K562 (cell line): ENCODE measurements at regions not wholly inside any gene's neighbourhood (a gene's known extent, or its start where the extent isn't known, plus 50 kb on each side); places are given as distances from the start of the nearest gene placed in this dataset.

Experiments used
- CHD7 ChIP-seq: fragments of 200-600 bp; sonication (generic); IDR thresholded peaks from one replicate; pipeline ENCODE4 v1.6.1; 2012; ENCODE audit warnings: mild to moderate bottlenecking, low read depth, low read length, inconsistent platforms
- CXXC5 ChIP-seq: fragments of 250-450 bp; sonication (Bioruptor Pico); IDR thresholded peaks from 2 replicates; pipeline ENCODE4 v1.8.0; 2022; ENCODE audit warnings: inconsistent platforms, mild to moderate bottlenecking, moderate library complexity
- MIER1 ChIP-seq: fragments of 450-650 bp; IDR thresholded peaks from 2 replicates; pipeline ENCODE4 v1.6.1; 2016; ENCODE audit warnings: antibody characterized with exemption, mild to moderate bottlenecking, low read depth
- TCFL5 ChIP-seq: fragments of 250-450 bp; sonication (Bioruptor Pico); conservative IDR thresholded peaks from 2 replicates; pipeline ENCODE4 v1.6.1; 2021; ENCODE audit warnings: mild to moderate bottlenecking, moderate library complexity, matching md5 sums
- ZFP36 ChIP-seq: fragments of 150-350 bp; IDR thresholded peaks from 2 replicates; pipeline ENCODE4 v1.6.1; 2018; ENCODE audit warnings: low read length, low read depth; ENCODE audit not compliant: partially characterized antibody
- ZNF551 ChIP-seq: fragments of 250-450 bp; sonication (Bioruptor Pico); IDR thresholded peaks from 2 replicates; pipeline ENCODE4 v1.5.0; 2021; ENCODE audit warnings: mild to moderate bottlenecking, moderate library complexity

- no peak for TF ChIP-seq CHD7
- TF ChIP-seq ZFP36: no peak
- TF ChIP-seq ZNF551 (CRISPR knock-in tag): no peak
- no peak for TF ChIP-seq CXXC5 (CRISPR knock-in tag)
- no peak for TF ChIP-seq TCFL5 (CRISPR knock-in tag)
- no peak for TF ChIP-seq MIER1
Measured at GRCh38 chr2:4424153-4424552, 720.8 kb downstream of the DCDC2C start (continued).
